OCI-LY1 (cell line): ENCODE measurements at regions not wholly inside any gene's neighbourhood (a gene's known extent, or its start where the extent isn't known, plus 50 kb on each side); places are given as distances from the start of the nearest gene placed in this dataset.

ENCODE experiments used
- H2AFZ ChIP-seq: fragments of 200-600 bp; sonication (generic), shearing (Covaris generic); 2 replicates; pipeline ENCODE4 v1.6.0; 2014; ENCODE audit warnings: antibody characterized with exemption, mild to moderate bottlenecking, low read length
- H3F3A ChIP-seq: fragments of 200-600 bp; sonication (generic), shearing (Covaris generic); 2 replicates; pipeline ENCODE4 v1.6.0; 2014; ENCODE audit warnings: mild to moderate bottlenecking, antibody characterized with exemption, low read length, moderate library complexity; ENCODE audit not compliant: insufficient read depth
- H3K27ac ChIP-seq: fragments of 200-600 bp; sonication (generic); 2 replicates; pipeline ENCODE4 v1.5.1; 2014; ENCODE audit warnings: low read length, mixed run types, mild to moderate bottlenecking, low read depth; ENCODE audit not compliant: poor library complexity, severe bottlenecking
- H3K27me3 ChIP-seq: fragments of 200-600 bp; sonication (generic); 2 replicates; pipeline ENCODE4 v1.6.0; 2014; ENCODE audit warnings: antibody characterized with exemption, mild to moderate bottlenecking, low read length, moderate library complexity; ENCODE audit not compliant: insufficient read depth
- H3K36me3 ChIP-seq: fragments of 200-600 bp; sonication (generic); 2 replicates; pipeline ENCODE4 v1.6.1; 2014; ENCODE audit warnings: mild to moderate bottlenecking, antibody characterized with exemption, low read length, moderate library complexity, mixed read lengths; ENCODE audit not compliant: insufficient read depth
- H3K4me1 ChIP-seq: fragments of 200-600 bp; sonication (generic); 2 replicates; pipeline ENCODE4 v1.5.1; 2014; ENCODE audit warnings: mild to moderate bottlenecking, low read length, moderate library complexity; ENCODE audit not compliant: insufficient read depth, severe bottlenecking
- H3K4me2 ChIP-seq: fragments of 200-600 bp; sonication (generic), shearing (Covaris generic); 2 replicates; pipeline ENCODE4 v1.6.1; 2014; ENCODE audit warnings: low read length
- H3K4me3 ChIP-seq: fragments of 200-600 bp; sonication (generic); 2 replicates; pipeline ENCODE4 v1.5.1; 2014; ENCODE audit warnings: low read length, low read depth, mild to moderate bottlenecking, mixed read lengths; ENCODE audit not compliant: poor library complexity, severe bottlenecking
- H3K79me2 ChIP-seq: fragments of 200-600 bp; shearing (Covaris generic); 2 replicates; pipeline ENCODE4 v1.6.1; 2016; ENCODE audit warnings: mixed run types, low read length, mixed read lengths; ENCODE audit not compliant: insufficient read depth
- H3K9ac ChIP-seq: fragments of 200-600 bp; sonication (generic), shearing (Covaris generic); 2 replicates; pipeline ENCODE4 v1.6.1; 2014; ENCODE audit warnings: mild to moderate bottlenecking, low read length, mixed read lengths
- H3K9me2 ChIP-seq: fragments of 200-600 bp; sonication (generic), shearing (Covaris generic); 2 replicates; pipeline ENCODE4 v1.6.1; 2014; ENCODE audit warnings: low read depth, mild to moderate bottlenecking, low read length, mixed read lengths
- H3K9me3 ChIP-seq: fragments of 200-600 bp; shearing (Covaris generic); 2 replicates; pipeline ENCODE4 v1.6.1; 2014; ENCODE audit warnings: low read length, mixed read lengths
- H4K20me1 ChIP-seq: fragments of 200-600 bp; sonication (generic), shearing (Covaris generic); 2 replicates; pipeline ENCODE4 v1.6.0; 2016; ENCODE audit warnings: mild to moderate bottlenecking, low read length; ENCODE audit not compliant: insufficient read depth
- CTCF ChIP-seq: fragments of 200-600 bp; sonication (generic), shearing (Covaris generic); IDR thresholded peaks from 2 replicates; pipeline ENCODE4 v1.5.1; 2017; ENCODE audit warnings: mild to moderate bottlenecking, antibody characterized with exemption, low read length, moderate library complexity, mixed read lengths
- EZH2 ChIP-seq: fragments of 200-600 bp; sonication (generic), shearing (Covaris generic); IDR thresholded peaks from 2 replicates; pipeline ENCODE4 v1.8.0; 2017; ENCODE audit warnings: borderline replicate concordance, mixed run types, mild to moderate bottlenecking, antibody characterized with exemption, low read length, moderate library complexity, mixed read lengths

GRCh38 chr10:57977262-57977661, 290.4 kb downstream of the IPMK start:
- TF ChIP-seq CTCF (no peak), EZH2 (no peak)
- H3K4me2 ChIP-seq: no peak overlapping the region
- H4K20me1 ChIP-seq: no peaks in the 10 kb centered on the region
- H3K27me3 ChIP-seq: no peaks in the 10 kb centered on the region
- no peaks in the 10 kb centered on the region for H3K79me2 ChIP-seq
- H3K36me3 ChIP-seq: no peaks in the 10 kb centered on the region
- H3K9me2 ChIP-seq: no peaks in the 10 kb centered on the region
- H2AFZ ChIP-seq: no peak overlapping the region
- no peaks in the 10 kb centered on the region; the same call in 1 of the 2 replicates for H3K9me3 ChIP-seq
- H3K4me1 ChIP-seq: no peaks in the 10 kb centered on the region
- H3K27ac ChIP-seq: no peak overlapping the region
- no peaks in the 10 kb centered on the region for H3F3A ChIP-seq
- no peak overlapping the region for H3K4me3 ChIP-seq
- H3K9ac ChIP-seq: no peak overlapping the region

GRCh38 chr10:57973451-57973850, 294.2 kb downstream of the IPMK start:
- H3K27ac ChIP-seq: no peak overlapping the region
- H2AFZ ChIP-seq: no peak overlapping the region
- H4K20me1 ChIP-seq: no peaks in the 10 kb centered on the region
- no peaks in the 10 kb centered on the region for H3K4me1 ChIP-seq
- no peaks in the 10 kb centered on the region; the same call in 1 of the 2 replicates for H3K9me3 ChIP-seq
- H3K4me3 ChIP-seq: no peak overlapping the region
- no peaks in the 10 kb centered on the region for H3K79me2 ChIP-seq
- no peaks in the 10 kb centered on the region for H3F3A ChIP-seq
- no peaks in the 10 kb centered on the region for H3K27me3 ChIP-seq
- H3K9ac ChIP-seq: no peak overlapping the region
- TF ChIP-seq EZH2 (no peak), CTCF (no peak)
- H3K4me2 ChIP-seq: no peak overlapping the region
- no peaks in the 10 kb centered on the region for H3K36me3 ChIP-seq
- H3K9me2 ChIP-seq: no peaks in the 10 kb centered on the region

GRCh38 chr10:57972783-57973182, 294.9 kb downstream of the IPMK start:
- Histone ChIP-seq H3K4me3 (no peak overlapping the region), H3K9ac (no peak overlapping the region), H2AFZ (no peak overlapping the region), H3K27ac (no peak overlapping the region), H3K9me2 (no peaks in the 10 kb centered on the region), H3K36me3 (no peaks in the 10 kb centered on the region), H3K79me2 (no peaks in the 10 kb centered on the region), H3K27me3 (no peaks in the 10 kb centered on the region), H3K9me3 (no peaks in the 10 kb centered on the region; the same call in 1 of the 2 replicates), H3K4me1 (no peaks in the 10 kb centered on the region), H3F3A (no peaks in the 10 kb centered on the region), H3K4me2 (no peak overlapping the region), H4K20me1 (no peaks in the 10 kb centered on the region)
- TF ChIP-seq EZH2: no peak
- no peak for TF ChIP-seq CTCF
